ENCODE measurements at regions not wholly inside any gene's neighbourhood (a gene's known extent, or its start where the extent isn't known, plus 50 kb on each side); places are given as distances from the start of the nearest gene placed in this dataset.
A peak's percentile ranks its signal among the peaks of the same experiment; 100 is the strongest.

DNA sequence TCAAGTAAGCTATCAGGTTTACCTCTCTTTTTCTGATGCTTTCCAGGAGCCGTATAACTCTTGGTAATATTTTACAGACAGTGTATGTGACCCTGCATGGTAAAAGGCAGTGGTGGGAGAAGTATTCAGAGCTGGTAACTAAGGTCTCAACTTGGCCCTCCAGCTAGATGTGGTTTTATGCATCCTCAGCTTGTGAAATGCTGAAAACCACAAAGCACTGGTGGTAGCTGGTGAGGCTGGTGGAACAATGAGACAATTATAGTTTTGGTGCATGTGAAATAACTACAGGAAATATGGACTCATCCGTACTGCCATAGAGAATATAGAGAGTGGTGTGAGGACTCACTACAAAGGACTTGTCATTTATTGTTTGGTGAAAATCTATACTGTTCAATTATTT, 383.0 kb upstream of the PCDH15 start:
- Histone ChIP-seq H3K27me3 (replicated peaks in 1 of 2; ENCODE audit: control insufficient read depth in 2 of 2, insufficient read depth in 2 of 2, low read length in 1 of 2) (no peaks in the 10 kb centered on the region; a peak in 1 of 4 replicates), H3K36me3 (ENCODE audit: control insufficient read depth in 2 of 2, insufficient read depth in 2 of 2, low read length in 1 of 2) (no peaks in the 10 kb centered on the region), H3K4me1 (ENCODE audit: control insufficient read depth, insufficient read depth, low read length) (no peaks in the 10 kb centered on the region), H3K79me2 (ENCODE audit: control insufficient read depth, insufficient read depth, low read length) (no peaks in the 10 kb centered on the region), H4K20me1 (ENCODE audit: control insufficient read depth, insufficient read depth) (no peaks in the 10 kb centered on the region), H3K4me3 (no peak overlapping the region), H3K27ac (ENCODE audit: control insufficient read depth, insufficient read depth) (no peak overlapping the region), H2AFZ (ENCODE audit: control insufficient read depth, low read depth, low read length) (no peak overlapping the region), H3K4me2 (ENCODE audit: control insufficient read depth, insufficient read depth) (no peak overlapping the region), H3K9me3 (replicated peaks; ENCODE audit: control insufficient read depth, insufficient read depth, low read length) (no peaks in the 10 kb centered on the region), H3K9ac (ENCODE audit: control insufficient read depth, insufficient read depth, low read length) (no peak overlapping the region)
- TF ChIP-seq NFIC (IDR thresholded peaks at IDR 0.05; ENCODE audit: low read depth, low read length) (no peak), JUND (IDR thresholded peaks at IDR 0.05; ENCODE audit: low read depth, low read length) (no peak), CREM (IDR thresholded peaks at IDR 0.05; ENCODE audit: low read depth) (no peak), BCL11A (IDR thresholded peaks at IDR 0.05; ENCODE audit: low read depth, low read length) (no peak), LARP7 (IDR thresholded peaks at IDR 0.05) (no peak), MXI1 (IDR thresholded peaks at IDR 0.05; ENCODE audit: low read depth, low read length) (no peak), MEF2A (IDR thresholded peaks at IDR 0.05; ENCODE audit: insufficient read depth, low read depth, low read length) (no peak), RFX5 (IDR thresholded peaks at IDR 0.05; ENCODE audit: low read depth, low read length) (no peak)
- TF ChIP-seq, protein P1, sequence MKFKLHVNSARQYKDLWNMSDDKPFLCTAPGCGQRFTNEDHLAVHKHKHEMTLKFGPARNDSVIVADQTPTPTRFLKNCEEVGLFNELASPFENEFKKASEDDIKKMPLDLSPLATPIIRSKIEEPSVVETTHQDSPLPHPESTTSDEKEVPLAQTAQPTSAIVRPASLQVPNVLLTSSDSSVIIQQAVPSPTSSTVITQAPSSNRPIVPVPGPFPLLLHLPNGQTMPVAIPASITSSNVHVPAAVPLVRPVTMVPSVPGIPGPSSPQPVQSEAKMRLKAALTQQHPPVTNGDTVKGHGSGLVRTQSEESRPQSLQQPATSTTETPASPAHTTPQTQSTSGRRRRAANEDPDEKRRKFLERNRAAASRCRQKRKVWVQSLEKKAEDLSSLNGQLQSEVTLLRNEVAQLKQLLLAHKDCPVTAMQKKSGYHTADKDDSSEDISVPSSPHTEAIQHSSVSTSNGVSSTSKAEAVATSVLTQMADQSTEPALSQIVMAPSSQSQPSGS (IDR thresholded peaks at IDR 0.05; ENCODE audit: low read length) = no peak
- TF ChIP-seq, protein P2, sequence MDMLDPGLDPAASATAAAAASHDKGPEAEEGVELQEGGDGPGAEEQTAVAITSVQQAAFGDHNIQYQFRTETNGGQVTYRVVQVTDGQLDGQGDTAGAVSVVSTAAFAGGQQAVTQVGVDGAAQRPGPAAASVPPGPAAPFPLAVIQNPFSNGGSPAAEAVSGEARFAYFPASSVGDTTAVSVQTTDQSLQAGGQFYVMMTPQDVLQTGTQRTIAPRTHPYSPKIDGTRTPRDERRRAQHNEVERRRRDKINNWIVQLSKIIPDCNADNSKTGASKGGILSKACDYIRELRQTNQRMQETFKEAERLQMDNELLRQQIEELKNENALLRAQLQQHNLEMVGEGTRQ (IDR thresholded peaks at IDR 0.05; ENCODE audit: borderline replicate concordance, low read depth, low read length) = no peak
- BruUV-seq (replicated peaks) = no TSS peak
- ChIA-PET CTCF (no interaction called here), SMC1A (ENCODE audit: uncharacterized antibody, unreplicated experiment) (interaction anchor here (0.6 kb wide), 1 partner anchor 65 kb away, joined by 3 read pairs; no protein-coding TSS in a partner anchor), RAD21 (ENCODE audit: unreplicated experiment) (no interaction called here), POLR2A (no interaction called here)
- FAIRE-seq = no peak
- intact Hi-C loops (cut with micrococcal nuclease; ENCODE audit: unreplicated experiment) = no loop called here
- WGBS (ENCODE audit: insufficient coverage, insufficient replicate concordance, low lambda C conversion rate, missing lambda C conversion rate) = 0% methylated on average over 2 of the region's 2 CpGs
- peak; percentile 23; the same call in 2 of the 3 replicates for ATAC-seq
- in situ Hi-C loops (cut with MboI) = no loop called here
- no peak for DNase-seq (ENCODE audit: low read depth, low spot score)
